ENCODE measurements at regions not wholly inside any gene's neighbourhood (a gene's known extent, or its start where the extent isn't known, plus 50 kb on each side); places are given as distances from the start of the nearest gene placed in this dataset.

- no peak for DNase-seq
- no peaks in the 10 kb centered on the region for H3K9me3 Mint-ChIP-seq
- H3K4me1 Mint-ChIP-seq (ENCODE audit: low read depth) = no peaks in the 10 kb centered on the region
- H3K27me3 Mint-ChIP-seq = peaks cover 17% of the 10 kb centered on the region
- no peak overlapping the region for H3K4me3 Mint-ChIP-seq
- H3K36me3 Mint-ChIP-seq (ENCODE audit: low read depth) = no peaks in the 10 kb centered on the region
- no peak overlapping the region for H3K27ac Mint-ChIP-seq
Observed at GRCh38 chr3:17935222-17935621, 192.8 kb upstream of the TBC1D5 start.

DNA sequence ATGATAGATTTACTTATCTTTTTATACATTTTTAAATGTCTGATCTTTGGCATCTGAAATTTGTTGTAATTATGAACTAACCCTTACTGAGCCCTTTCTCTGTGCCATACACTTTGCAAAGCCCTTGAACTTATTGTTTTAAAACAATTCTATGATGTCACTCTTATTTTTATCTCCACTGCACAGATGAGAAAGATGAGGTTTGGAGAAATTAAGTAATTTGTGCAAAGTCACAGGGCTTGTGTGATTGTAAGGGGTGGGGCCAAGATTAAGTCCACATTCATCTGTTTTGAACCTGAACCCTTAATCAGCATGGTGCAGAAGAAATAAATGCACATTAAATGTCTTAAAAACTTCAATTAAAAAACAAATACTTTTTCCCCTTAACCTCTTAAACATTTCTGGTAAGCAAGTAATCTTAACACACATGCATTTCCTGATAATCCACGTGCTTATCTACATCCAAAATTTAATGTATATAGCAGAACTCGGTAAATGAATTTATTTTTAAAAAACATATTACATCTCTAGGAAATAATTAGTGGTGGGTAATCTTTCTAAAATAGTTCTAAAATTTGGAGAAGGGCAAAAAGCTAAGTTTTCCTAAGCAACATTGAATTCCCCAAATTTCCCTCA, 189.8 kb upstream of the TBC1D5 start:
- Mint-ChIP-seq H3K4me3 (no peak overlapping the region), H3K4me1 (ENCODE audit: low read depth) (no peaks in the 10 kb centered on the region), H3K27me3 (peaks cover 13% of the 10 kb centered on the region), H3K27ac (no peak overlapping the region), H3K9me3 (no peaks in the 10 kb centered on the region), H3K36me3 (ENCODE audit: low read depth) (no peaks in the 10 kb centered on the region)
- DNase-seq = no peak

DNA sequence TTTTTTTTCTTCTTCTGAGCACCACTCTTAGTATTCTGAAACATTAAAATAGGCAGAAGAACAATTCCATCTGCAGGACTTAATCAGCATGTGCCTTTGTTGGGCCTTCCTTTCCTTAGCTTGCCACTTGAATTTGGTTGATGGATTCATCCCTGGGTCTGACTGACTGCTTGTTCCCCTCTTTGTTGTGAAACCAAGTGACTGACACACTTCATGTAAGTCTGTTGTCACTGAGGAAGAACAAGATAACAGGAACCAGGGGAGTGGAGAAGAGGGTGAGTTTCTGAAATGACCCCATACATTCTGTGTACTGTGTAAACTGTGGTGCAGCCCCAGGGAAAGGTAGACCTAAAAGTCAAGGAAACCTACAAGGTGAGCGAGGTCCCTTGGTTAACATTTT, 188.7 kb upstream of the TBC1D5 start:
- Mint-ChIP-seq H3K27me3 (peaks cover 13% of the 10 kb centered on the region), H3K27ac (no peak overlapping the region), H3K4me1 (ENCODE audit: low read depth) (no peaks in the 10 kb centered on the region), H3K4me3 (no peak overlapping the region), H3K9me3 (no peaks in the 10 kb centered on the region), H3K36me3 (ENCODE audit: low read depth) (no peaks in the 10 kb centered on the region)
- no peak for DNase-seq

DNA sequence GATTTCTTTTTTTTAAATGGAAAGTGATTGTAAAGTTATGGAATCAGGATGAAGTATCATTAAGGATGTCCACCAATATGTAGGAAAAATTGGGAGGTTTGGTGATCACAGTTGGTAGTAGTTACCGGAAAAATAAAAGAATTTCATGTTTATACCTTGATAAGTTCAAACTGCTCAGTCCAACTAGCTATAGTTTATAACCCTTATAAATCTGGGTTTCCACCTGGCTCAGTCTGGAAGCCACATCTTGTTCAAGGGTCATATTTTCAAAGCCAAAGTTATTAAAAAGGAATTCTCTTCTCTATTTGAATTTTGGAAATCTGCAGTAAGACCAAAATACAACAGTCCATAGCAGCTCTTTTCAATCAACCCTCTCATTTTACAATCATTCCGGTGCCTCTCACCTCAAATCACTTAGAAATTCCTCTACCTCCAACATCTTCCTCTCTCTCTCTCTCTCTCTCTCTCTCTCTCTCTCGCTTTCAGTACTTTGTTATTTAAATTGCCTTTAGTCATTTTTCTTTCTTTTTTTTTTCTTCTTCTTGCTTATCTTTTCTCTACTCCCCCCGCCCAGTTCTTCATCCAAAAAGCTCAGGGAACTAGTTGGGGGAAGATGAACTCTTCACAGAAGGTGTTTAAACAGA, 186.2 kb upstream of the TBC1D5 start:
- H3K9me3 Mint-ChIP-seq = no peaks in the 10 kb centered on the region
- H3K4me1 Mint-ChIP-seq (ENCODE audit: low read depth) = no peaks in the 10 kb centered on the region
- H3K4me3 Mint-ChIP-seq = no peak overlapping the region
- H3K27me3 Mint-ChIP-seq = peaks cover 2% of the 10 kb centered on the region
- no peaks in the 10 kb centered on the region for H3K36me3 Mint-ChIP-seq (ENCODE audit: low read depth)
- no peak for DNase-seq
- H3K27ac Mint-ChIP-seq = no peak overlapping the region

- Mint-ChIP-seq H3K4me1 (ENCODE audit: low read depth) (no peaks in the 10 kb centered on the region), H3K27me3 (no peaks in the 10 kb centered on the region), H3K27ac (no peak overlapping the region), H3K9me3 (no peaks in the 10 kb centered on the region), H3K4me3 (no peak overlapping the region), H3K36me3 (ENCODE audit: low read depth) (no peaks in the 10 kb centered on the region)
- DNase-seq = no peak
Observed at GRCh38 chr3:17927036-17927435, 184.6 kb upstream of the TBC1D5 start.

GRCh38 chr3:17915341-17915740, 172.9 kb upstream of the TBC1D5 start:
- H3K27me3 Mint-ChIP-seq = peaks cover 18% of the 10 kb centered on the region
- H3K36me3 Mint-ChIP-seq (ENCODE audit: low read depth) = no peaks in the 10 kb centered on the region
- no peaks in the 10 kb centered on the region for H3K4me1 Mint-ChIP-seq (ENCODE audit: low read depth)
- DNase-seq = no peak
- H3K4me3 Mint-ChIP-seq = no peak overlapping the region
- H3K9me3 Mint-ChIP-seq = no peaks in the 10 kb centered on the region
- H3K27ac Mint-ChIP-seq = no peak overlapping the region

GRCh38 chr3:17913359-17913758, 170.9 kb upstream of the TBC1D5 start:
- Mint-ChIP-seq H3K4me1 (ENCODE audit: low read depth) (no peaks in the 10 kb centered on the region), H3K27me3 (peaks cover 15% of the 10 kb centered on the region), H3K36me3 (ENCODE audit: low read depth) (no peaks in the 10 kb centered on the region), H3K27ac (no peak overlapping the region), H3K9me3 (no peaks in the 10 kb centered on the region), H3K4me3 (no peak overlapping the region)
- no peak for DNase-seq

DNA sequence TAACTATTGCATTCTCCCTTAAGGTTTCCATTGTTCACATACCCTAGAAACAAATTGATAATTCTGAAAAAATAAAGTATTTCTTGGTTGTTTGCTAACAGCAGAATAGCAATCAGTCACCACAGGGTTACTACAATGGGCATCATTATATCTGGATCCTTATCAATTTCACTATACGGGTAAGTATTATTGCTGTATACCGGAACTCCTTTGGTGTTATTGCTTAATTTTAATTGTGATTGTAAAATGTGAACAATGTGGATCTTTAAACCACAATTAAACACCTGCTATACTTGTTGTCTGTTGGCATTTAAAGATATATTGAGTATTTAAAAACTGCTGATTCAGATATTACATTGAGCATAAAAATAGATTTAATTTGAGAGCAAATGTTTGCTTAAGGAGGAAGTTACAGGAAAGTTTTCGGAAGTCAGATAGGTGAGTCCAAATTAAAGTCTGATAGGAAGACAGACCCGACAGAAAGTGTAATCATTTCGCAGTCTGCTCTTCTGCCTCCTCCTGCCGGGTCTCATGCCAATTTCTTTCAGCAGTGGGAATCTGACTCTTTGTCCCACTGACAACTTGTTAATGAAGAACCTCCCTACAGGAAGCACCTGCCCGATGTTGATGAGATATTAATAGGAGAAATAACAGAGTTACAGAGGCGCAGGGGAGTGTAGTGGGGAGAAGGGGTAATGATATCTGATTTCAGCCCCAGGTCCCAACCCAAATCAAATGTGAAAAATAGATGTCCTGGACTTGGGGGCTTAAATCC, 169.7 kb upstream of the TBC1D5 start:
- no peak for DNase-seq
- Mint-ChIP-seq H3K9me3 (no peaks in the 10 kb centered on the region), H3K27ac (no peak overlapping the region), H3K4me3 (no peak overlapping the region), H3K4me1 (ENCODE audit: low read depth) (no peaks in the 10 kb centered on the region), H3K36me3 (ENCODE audit: low read depth) (no peaks in the 10 kb centered on the region), H3K27me3 (peaks cover 11% of the 10 kb centered on the region)

GRCh38 chr3:17910922-17911321, 168.5 kb upstream of the TBC1D5 start:
- DNase-seq = no peak
- no peak overlapping the region for H3K4me3 Mint-ChIP-seq
- no peaks in the 10 kb centered on the region for H3K4me1 Mint-ChIP-seq (ENCODE audit: low read depth)

GRCh38 chr3:17909714-17910113, 167.3 kb upstream of the TBC1D5 start:
- H3K4me3 Mint-ChIP-seq = no peak overlapping the region
- H3K9me3 Mint-ChIP-seq = no peaks in the 10 kb centered on the region
- no peak overlapping the region for H3K27ac Mint-ChIP-seq
- DNase-seq = no peak
- H3K4me1 Mint-ChIP-seq (ENCODE audit: low read depth) = no peaks in the 10 kb centered on the region
- peaks cover 11% of the 10 kb centered on the region for H3K27me3 Mint-ChIP-seq
- H3K36me3 Mint-ChIP-seq (ENCODE audit: low read depth) = no peaks in the 10 kb centered on the region

More at GRCh38 chr3:17910922-17911321, 168.5 kb upstream of the TBC1D5 start:
- H3K36me3 Mint-ChIP-seq (ENCODE audit: low read depth) = no peaks in the 10 kb centered on the region
- H3K27me3 Mint-ChIP-seq = peaks cover 11% of the 10 kb centered on the region
- no peaks in the 10 kb centered on the region for H3K9me3 Mint-ChIP-seq
- no peak overlapping the region for H3K27ac Mint-ChIP-seq

GRCh38 chr3:17908399-17909191, 166.2 kb upstream of the TBC1D5 start:
- H3K9me3 Mint-ChIP-seq = no peaks in the 10 kb centered on the region
- H3K4me1 Mint-ChIP-seq (ENCODE audit: low read depth) = no peaks in the 10 kb centered on the region
- H3K27ac Mint-ChIP-seq = no peak overlapping the region

GRCh38 chr3:17905996-17906395, 163.6 kb upstream of the TBC1D5 start:
- Mint-ChIP-seq H3K27ac (no peak overlapping the region), H3K4me3 (no peak overlapping the region), H3K4me1 (ENCODE audit: low read depth) (no peaks in the 10 kb centered on the region), H3K9me3 (no peaks in the 10 kb centered on the region), H3K27me3 (no peaks in the 10 kb centered on the region), H3K36me3 (ENCODE audit: low read depth) (no peaks in the 10 kb centered on the region)
- no peak for DNase-seq

More at GRCh38 chr3:17908399-17909191, 166.2 kb upstream of the TBC1D5 start:
- H3K27me3 Mint-ChIP-seq = peaks cover 9% of the 10 kb centered on the region
- H3K4me3 Mint-ChIP-seq = no peak overlapping the region
- DNase-seq = no peak
- no peaks in the 10 kb centered on the region for H3K36me3 Mint-ChIP-seq (ENCODE audit: low read depth)

- no peaks in the 10 kb centered on the region for H3K36me3 Mint-ChIP-seq (ENCODE audit: low read depth)
- no peaks in the 10 kb centered on the region for H3K4me1 Mint-ChIP-seq (ENCODE audit: low read depth)
- DNase-seq = no peak
- peaks cover 7% of the 10 kb centered on the region for H3K9me3 Mint-ChIP-seq
- H3K27ac Mint-ChIP-seq = no peak overlapping the region
- no peaks in the 10 kb centered on the region for H3K27me3 Mint-ChIP-seq
- H3K4me3 Mint-ChIP-seq = no peak overlapping the region
Observed at GRCh38 chr3:17901893-17902292, 159.5 kb upstream of the TBC1D5 start.

DNA sequence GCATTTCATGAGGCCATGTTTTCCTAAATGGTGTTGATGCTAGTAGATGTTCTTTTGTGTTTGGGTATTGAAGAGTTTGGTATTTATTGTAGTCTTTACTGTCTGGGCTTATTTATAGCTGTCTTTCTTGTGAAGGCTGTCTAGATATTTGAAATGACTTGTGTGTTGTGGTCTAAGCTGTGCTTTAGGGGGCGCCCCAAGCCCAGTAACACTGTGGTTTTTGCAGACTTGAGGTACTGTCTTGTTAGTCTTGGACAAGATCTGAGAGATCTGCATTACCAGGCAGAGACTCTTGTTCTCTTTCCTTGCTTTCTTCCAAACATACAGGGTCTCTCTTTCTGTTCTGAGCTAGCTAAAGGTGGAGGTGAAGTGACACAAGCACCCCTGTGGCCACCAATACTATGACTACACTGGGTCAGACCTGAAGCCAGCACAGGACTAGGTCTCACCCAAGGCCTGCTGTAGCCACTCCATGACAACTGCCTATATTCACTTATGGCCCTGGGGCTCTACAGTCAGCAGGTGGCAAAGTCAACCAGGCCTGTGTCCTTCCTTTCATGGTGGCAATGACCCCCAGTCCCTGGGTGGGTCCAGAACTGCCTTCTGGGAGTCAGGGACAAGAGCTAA, 152.1 kb upstream of the TBC1D5 start:
- no peaks in the 10 kb centered on the region for H3K36me3 Mint-ChIP-seq (ENCODE audit: low read depth)
- no peaks in the 10 kb centered on the region for H3K27me3 Mint-ChIP-seq
- no peak overlapping the region for H3K4me3 Mint-ChIP-seq
- peak; percentile 50 for DNase-seq
- H3K27ac Mint-ChIP-seq = no peak overlapping the region
- H3K9me3 Mint-ChIP-seq = no peaks in the 10 kb centered on the region
- no peaks in the 10 kb centered on the region for H3K4me1 Mint-ChIP-seq (ENCODE audit: low read depth)

Measured in activated T-cell treated with anti-CD3 and anti-CD28 coated beads, Interleukin-2, amount 50 U/mL, for 24 hours (primary cell).